ENCODE measurements at regions not wholly inside any gene's neighbourhood (a gene's known extent, or its start where the extent isn't known, plus 50 kb on each side); places are given as distances from the start of the nearest gene placed in this dataset.
A peak's percentile ranks its signal among the peaks of the same experiment; 100 is the strongest.

DNA sequence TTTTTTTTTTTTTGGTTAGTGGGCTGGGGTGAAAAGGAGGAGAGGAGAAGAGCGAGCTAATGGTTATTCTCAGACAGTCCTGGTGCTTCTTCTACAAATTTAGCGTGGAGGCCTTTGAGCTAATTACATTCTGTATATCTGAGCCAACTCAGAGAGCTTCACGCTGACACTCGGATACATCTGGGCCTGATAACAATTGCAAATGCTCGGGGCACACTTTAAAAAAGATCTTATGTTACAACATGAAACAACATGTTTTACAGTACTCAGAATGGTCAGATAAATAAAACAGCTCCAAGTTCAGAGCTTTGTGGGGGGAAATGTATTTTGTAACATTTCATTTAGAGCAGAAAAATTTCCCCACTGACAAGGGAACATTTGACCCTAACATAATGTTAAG is 966.9 kb upstream of the NR2F2 start:
- no peak for DNase-seq (ENCODE audit: low read depth)

DNA sequence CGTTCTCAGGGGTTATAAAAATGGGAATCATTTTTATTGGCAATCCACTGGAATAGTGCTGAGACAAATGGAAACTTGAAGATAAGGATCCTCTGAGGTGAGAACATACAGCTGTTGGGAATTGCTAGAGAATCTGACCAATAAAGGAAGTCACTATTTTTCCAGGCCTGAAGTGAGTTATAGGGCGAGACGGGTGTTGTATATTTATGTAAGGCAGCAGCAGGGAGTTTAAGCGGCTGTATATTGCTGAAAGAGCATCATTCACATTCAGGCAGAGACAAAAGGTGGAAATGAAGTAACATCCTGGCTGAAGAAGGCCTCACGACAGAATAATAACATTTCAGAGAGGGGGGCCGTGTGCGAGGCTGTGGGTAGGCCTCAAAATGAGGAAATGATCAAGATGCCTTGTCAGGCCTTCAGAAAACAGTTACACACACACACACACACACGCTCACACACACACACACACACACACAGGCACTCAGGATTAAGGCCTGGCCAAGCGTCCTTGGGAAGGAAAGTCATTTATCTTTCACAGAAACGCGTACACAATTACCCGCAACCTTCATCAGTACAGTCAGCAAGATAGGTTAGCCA is 964.9 kb upstream of the NR2F2 start:
- DNase-seq (ENCODE audit: low read depth), result no peak

DNA sequence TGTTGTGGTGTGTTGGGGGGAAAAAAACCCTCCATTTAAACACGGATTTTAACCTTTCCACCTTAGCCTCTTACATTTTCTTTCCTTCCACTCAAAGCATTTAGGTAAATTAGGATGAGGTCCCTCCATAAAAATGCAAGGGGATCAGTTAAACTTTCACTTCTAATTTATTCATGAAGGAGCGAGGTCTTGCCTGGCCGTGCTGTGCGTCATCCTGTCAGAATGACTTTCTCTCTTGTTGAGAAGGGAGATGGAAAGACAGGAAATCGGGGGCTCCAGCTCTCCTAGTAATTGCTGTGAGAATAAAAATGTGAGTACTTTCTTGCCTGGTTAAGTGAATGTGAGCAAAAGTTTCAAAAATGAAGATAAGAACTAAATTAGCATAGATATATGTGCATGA is 962.3 kb upstream of the NR2F2 start:
- DNase-seq (ENCODE audit: low read depth), result no peak

DNA sequence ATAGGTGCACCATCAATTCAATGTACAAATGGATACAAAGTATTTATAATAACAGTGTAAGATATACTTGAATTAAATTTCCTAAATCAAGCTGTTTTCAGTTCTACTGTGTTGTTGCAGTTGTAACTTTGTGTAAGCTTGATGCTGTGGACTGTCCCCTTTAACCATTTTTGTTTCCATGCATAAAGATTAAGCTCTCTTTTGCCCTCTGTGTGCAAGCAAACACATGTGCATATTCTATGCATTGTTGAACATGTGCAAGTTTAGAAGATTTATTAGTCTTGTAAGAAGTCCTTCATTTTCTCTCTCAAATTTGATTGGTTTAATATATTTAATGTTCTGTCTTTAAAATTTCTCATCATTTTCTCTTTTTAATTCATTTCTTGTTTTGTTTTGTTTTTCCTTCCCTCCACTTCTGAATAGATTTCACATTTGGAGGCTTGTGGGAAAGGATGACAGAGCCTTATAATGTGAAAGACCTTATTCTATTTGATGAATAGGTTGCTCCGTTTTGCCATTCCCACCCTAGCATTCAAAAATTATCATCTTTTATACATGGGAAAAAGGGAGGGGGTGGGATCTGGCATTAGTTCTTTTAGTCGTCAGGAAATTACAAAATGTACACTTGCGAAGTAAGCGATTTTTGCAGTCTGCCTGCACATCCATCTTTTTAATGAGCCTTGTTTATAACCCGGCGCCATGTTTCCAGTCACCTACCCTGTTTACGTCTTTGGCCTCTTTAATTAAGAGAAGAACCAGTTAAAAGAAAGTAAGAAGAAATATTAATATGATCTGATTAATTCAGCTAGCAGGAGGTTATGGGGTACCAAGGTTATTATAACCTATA is 961.5 kb upstream of the NR2F2 start:
- no peak for DNase-seq (ENCODE audit: low read depth)

DNA sequence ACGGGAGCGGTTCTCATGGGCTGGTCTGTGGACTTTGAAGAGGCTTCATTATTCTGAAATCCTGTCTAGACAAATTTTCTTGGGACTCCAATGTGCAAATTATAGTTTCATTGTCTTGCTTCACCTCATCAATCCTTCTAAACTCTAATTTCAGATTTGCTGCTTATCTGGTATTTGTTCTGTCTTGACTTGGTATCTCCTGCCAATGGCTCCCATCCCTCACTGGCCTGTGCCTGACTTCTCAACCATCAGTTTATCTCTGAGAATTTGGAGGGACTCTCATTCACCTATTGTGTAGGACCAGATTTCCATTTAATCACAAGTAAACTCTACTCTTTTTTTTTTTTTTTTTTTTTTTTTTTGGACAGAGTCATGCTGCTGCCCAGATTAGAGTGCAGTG is 960.2 kb upstream of the NR2F2 start:
- no peak for DNase-seq (ENCODE audit: low read depth)

DNA sequence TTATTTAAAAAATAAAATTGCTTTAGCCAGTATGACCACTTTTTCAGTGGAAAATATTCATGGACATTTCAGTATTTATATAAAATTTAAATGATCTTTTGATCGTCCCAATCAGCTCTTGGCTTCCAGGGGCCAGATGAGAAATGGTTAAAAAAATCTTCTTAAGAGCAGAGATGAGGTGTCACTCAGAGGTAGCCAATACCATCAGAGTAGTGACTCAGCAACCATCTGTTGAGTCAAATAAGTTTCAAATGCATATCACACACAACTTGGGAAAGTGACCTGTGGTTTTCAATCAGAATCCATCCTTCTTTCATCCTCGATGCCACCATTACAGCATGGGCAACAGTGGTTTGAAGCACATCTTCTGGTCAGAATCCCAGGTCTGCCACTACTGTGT is 958.8 kb upstream of the NR2F2 start:
- no peak for DNase-seq (ENCODE audit: low read depth)

DNA sequence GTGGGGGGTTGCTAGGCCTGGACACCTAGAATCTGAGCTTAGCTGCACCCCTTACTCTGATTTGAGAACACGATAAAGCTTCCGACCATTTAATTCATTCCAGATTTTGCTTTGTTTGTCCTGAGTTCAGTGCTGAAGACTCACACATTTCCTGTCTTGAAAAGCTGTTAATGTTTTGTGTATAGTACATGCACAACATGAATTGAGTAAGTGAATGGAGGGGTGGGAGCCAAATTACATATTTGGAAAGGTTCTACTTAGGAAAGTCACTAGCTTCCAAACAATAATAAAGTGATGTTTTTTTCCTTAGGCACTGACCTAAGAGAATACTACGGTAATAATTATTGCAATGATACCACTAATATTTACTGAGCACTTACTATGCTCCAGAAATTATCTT is 955.2 kb upstream of the NR2F2 start:
- no peak for DNase-seq (ENCODE audit: low read depth)

DNA sequence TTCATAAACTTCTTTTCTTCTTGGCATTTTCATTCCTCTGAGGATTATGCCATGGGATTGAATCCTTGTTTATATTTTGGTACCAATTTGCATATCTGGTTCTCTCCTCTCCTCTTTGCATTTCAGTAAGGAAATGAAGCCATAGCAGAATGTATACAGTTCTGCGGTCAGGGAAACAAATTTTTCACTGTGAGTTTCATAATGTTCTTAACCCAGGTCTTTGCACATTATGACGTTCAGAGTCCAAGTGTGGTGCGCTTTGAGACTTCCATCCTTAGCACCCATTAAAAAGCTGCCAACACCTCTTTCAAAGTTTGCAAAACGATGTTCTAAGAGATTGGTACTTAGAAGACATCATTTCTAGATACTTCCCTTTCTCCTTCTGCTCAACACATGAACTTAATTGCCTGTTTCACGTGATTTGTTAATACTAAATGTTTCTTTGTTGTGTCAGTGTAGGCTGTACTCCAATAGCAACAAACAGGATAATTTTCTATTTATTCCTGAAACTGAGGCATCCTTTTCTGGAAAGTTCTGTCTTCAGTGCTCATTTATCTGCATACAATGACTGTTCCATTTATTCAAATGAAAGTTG is 953.1 kb upstream of the NR2F2 start:
- no peak for DNase-seq (ENCODE audit: low read depth)

DNA sequence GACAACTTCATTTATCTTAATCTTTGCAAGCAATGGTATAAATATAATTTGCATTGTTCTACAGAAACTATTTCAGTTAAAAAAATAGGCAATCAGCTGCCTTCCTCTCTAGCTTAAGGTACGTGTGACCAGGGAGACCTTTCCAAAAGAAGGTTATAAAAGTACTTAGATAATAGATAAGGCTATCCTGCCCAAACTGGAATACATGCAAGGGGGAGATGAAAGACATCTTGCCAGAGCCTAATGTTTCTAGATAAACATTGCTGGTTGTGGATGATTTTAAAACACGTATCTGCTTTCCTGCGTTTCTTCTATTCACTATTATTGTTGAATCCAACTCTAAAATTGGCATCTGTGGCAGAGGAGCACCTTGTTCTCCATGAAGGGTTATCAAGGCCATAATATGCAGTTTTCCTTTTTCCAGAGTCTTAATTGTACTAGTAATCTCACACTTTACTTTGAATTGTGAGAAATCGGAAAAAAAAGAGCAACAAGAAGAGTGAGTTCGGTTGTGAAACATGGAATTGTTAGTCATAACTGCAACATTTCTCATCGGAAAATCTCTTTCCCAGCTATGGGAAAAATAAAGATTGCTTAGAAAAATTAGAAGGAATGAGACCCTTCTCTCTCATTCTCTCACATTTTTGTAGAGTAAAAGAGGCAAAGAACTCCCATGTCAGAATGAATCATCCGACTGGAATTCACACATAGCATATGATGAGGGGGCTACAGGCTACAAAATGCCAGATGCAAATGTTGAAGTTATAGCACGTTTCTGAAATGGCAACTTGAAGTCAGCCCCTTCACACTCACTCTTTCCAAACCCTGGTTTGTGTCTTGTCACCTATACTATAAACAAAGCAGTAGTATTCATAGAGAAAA is 936.1 kb upstream of the NR2F2 start:
- DNase-seq (ENCODE audit: low read depth), result peak; percentile 13

DNA sequence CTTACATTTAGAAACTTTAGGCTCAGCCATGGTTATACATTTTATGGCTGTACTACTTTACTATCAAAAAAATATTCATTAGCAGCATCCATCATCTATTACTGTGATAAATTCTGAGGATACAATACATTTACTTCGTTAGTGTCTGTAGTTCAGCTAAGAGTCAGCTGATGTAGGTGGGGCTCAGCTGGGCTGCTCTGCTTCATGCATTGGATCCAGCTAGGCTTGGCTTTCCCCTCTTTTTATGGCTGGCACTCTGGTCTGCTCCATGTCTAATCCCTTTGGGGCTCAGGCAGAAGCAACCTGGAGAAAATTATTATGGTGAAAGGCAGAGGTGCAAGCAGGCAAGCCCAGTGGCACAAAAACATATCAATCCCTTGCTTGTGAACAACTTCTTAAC is 930.1 kb upstream of the NR2F2 start:
- DNase-seq (ENCODE audit: low read depth), result no peak

DNA sequence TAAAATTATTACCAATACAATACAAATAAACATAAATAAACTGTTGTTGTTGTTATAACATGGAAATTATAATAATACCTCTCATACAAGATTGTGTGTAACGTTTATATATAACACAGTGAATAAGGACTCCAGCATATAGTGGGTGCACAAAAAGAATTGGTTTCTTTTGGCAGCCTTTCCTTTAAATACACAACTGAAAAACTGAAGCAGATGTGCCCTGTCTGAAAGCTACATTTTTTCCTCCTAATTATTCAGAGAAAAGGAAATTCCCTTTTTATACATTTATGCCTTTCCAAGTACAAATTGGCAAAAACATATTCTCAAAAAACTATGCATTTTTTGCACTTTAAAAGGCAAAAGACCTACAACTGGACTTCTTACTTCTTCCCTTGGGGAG is 928.9 kb upstream of the NR2F2 start:
- no peak for DNase-seq (ENCODE audit: low read depth)

DNA sequence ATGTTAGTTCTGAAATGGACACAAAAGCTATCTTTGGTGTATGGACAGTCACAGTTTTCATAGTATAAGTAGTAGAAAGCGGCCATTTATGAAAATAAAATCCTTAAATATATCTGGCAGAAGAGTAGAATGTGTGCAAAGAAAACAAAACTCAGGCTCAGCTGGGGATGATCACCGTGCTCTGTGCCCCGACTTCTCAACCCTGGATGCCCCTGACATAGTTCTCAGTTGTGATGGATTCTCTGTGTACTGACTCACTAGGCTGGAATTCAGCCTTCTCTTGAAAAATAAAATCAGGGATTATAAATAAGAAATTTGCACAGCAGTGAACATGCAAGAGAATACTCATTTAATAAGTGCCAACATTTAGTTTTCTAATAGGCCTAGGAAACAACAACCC is 925.1 kb upstream of the NR2F2 start:
- peak; percentile 32 for DNase-seq (ENCODE audit: low read depth)

DNA sequence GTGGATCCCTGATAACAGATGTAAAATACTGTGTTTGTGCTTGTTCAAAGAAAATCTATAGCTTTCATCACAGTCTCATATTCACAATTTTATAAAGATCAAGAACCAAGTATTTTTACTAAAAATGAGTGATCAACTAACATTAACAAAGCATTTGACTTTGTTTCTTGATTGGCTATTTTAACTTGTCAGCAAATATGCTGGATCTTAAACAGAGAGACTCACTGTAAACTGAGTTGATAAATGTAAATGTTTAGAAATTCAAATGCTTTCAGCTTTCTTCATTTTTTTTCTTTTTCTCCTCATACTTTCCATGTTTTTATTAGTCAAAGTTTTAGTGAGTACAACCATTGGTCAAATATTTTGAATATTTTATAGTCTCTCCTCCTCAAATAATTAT is 923.0 kb upstream of the NR2F2 start:
- no peak for DNase-seq (ENCODE audit: low read depth)

DNA sequence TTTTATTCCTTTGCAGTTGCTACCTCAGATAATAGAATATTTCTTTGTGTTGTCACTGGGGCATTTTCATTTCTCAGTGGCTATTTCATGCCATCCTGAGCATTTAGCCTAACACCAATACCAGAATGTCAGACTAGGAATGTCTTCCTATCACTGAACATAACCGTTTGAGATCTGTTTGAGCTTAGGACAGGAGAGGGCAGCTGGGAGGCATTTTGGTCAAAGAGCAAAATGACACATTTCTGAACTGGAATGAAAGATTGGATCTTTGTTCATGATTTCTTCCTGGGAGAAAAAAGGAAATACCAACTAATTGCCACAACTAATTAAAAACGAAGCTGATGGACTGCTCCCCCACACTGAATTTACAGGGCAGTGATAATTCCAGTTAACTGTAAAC is 921.3 kb upstream of the NR2F2 start:
- peak; percentile 35 for DNase-seq (ENCODE audit: low read depth)

DNA sequence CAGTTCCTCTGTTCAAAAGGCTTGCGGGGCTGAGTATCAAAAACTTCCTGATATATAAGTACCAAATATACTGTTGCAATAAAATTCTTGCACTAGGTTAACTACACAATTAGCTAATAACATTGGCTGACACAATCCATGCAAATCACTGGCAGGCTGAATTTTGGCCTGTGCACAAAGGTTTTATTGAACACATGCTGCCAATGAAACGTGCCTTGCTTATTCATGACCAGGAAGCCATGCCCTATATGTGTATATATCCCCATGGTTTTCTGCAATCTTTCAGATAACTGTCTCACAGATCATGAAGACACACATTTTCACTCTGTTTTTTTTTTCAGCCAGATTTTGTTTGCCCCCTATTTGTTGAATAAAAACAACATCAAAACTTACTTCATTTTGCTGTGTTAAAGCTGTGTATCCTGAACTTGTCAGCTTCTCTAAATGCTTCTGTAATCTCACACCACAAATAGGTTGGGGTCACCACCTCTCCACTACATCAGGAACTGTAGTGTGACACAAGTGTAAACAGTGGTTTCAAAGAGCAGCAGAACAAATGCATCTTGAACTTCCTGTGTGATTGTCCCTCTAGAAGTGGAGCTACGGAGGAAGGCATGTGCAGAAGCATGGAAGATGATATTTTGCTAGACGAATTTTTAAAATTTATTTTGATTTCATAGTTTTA is 920.7 kb upstream of the NR2F2 start:
- DNase-seq (ENCODE audit: low read depth), result no peak

DNA sequence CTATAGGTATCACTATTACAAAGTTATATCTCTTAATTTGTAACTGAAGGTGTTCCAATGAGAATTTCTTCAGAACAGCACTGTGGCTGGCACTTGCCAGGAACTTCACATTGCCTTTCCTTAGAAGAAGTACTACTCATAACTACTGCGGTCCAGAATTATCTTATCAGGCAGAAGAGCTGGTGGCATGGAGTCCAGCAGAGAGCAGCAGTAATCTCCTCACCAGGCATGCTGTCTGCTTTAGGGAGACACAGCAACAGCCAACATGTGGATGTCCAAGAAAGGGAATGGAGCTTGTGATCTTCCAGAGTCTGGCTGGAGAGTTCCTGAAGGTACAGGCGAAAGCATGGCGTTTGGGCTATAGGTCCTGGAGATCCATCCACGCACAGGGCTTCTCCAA is 919.7 kb upstream of the NR2F2 start:
- DNase-seq (ENCODE audit: low read depth), result no peak

DNA sequence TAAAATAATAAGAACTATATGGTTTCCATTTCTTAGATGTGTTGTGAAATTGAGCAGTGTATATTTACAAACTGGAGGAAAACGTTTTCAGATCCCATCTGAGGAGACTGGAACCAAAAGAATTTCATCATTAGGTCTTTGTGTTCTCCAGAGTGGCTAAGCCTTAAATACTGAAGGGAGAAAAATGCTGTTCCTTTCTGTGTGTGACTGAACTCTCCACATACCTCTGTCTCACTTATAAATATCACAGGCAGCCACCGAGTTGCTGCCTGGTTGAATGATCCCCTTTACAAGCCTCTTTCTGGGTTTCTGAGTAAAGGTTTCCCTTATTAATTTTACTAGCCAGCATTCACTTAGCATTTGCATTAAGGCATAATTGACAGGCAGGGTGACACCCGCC is 913.9 kb upstream of the NR2F2 start:
- DNase-seq (ENCODE audit: low read depth), result no peak

DNA sequence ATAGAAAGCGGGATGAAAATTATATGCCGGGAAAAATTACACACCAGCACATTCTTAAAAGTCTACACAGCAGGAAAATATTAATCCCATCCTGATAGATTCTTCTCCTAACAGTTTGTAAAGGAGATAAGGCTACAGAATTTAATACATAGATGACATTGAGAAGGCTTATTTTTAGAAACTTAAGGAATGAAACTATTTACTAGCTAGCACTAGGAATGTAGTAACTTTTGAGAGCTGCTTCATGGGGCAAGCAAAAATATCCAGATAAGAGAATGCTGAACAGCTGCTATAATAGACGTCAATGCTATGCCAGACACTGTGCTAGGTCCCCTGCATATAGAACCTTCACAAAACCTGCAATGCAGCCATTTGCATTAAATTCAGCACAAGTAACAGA is 912.7 kb upstream of the NR2F2 start:
- DNase-seq (ENCODE audit: low read depth), result no peak

DNA sequence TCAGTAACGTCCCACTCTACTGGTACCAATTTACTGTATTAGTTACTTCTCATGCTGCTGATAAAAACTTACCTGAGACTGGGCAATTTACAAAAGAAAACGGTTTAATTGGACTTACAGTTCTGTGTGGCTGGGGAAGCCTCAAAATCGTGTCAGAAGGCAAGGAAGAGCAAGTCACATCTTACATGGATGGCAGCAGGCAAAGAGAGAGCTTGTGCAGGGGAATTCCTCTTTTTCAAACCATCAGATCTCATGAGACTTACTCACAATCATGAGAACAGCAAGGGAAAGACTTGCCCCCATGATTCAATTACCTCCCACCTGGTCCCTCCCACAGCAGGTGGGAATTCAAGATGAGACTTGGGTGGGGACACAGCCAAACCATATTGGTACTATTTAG is 908.2 kb upstream of the NR2F2 start:
- no peak for DNase-seq (ENCODE audit: low read depth)

DNA sequence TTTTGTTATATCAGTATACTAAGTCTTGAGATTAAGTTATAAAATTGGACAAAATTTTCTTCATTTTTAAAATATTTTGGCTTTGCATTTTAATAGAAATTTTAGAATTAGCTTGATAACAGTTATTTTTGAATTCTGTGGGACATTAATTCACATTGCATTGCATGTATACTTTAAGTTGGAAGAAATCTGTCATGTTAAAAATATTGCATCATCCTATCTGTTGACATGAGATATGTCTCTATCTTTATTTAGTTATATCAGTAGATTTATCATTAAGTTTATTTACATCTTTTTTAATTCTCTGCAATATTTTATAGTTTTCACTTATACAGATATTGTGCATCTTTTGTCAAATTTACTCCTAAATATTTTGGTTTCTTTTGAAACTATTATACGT is 904.6 kb upstream of the NR2F2 start:
- no peak for DNase-seq (ENCODE audit: low read depth)

DNA sequence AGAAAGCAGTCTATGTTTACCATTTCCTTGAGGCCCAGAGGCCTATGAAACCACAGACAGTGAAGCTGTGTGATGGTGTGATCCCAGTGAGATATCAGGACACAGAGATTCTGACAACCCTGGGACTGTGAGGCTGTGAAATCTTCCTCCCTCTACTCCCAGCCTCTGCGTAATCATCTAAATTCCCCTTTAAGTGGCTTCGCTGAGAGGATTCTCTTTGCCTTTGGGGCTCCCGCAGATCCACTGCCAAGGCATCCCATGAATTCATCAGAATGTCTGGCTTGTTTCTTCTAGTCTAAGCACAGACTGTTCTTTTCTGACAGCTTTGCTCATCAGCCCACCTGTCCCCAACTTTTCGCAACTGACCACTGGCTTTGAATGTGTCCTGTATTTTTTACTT is 901.2 kb upstream of the NR2F2 start:
- peak; percentile 59 for DNase-seq (ENCODE audit: low read depth)

Measured in myocyte (in vitro differentiated cells).